GM19240 (cell line): ENCODE measurements at regions not wholly inside any gene's neighbourhood (a gene's known extent, or its start where the extent isn't known, plus 50 kb on each side); places are given as distances from the start of the nearest gene placed in this dataset.
"Not testable (repeated sequence)": the region's sequence is repeated elsewhere in the genome, so short reads cannot be mapped to it uniquely, and the experiment has no call there.

Experiments used
- DNase-seq: peaks from one replicate; pipeline ENCODE4 v3.0.0; 2011; ENCODE audit warnings: low spot score; ENCODE audit not compliant: insufficient read length

DNA sequence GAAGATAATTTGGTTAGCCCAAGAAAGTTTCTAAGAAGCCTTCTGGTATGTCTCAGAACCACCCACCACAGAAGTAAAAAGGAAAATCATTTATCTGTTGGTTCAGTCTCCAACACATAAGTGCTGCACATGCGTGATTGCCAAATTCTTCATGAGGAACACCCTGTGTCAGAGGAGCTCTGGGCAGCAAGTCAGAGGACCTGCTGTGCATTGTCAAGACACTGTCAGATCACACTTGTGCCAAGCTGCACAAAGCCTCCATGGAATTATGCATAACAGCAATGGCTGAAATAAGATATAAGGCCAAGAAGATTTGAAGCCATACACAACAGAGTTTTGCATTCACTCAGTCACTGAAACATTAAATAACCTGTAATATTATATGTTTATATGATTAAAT is 1304.7 kb upstream of the FLRT2 start:
- DNase-seq: no peak

DNA sequence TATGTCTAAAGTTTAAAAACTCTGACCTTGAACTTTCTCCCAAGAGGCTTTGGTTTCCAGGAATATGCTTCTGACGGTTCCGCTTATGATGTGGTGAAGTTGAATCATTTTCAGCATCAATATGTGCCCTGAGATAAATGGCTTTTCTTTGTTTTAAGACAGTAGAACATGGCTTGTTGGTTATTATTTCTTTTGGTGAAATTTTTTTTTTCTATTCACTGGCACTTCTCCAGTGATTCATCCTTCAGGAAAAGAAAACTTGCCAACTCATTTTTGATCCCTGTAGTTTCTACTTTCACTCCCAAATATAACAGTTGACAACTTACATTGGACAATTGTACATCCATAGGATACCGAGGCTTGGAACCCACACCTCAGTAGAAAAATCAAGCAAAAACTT is 1301.2 kb upstream of the FLRT2 start:
- DNase-seq: no peak

DNA sequence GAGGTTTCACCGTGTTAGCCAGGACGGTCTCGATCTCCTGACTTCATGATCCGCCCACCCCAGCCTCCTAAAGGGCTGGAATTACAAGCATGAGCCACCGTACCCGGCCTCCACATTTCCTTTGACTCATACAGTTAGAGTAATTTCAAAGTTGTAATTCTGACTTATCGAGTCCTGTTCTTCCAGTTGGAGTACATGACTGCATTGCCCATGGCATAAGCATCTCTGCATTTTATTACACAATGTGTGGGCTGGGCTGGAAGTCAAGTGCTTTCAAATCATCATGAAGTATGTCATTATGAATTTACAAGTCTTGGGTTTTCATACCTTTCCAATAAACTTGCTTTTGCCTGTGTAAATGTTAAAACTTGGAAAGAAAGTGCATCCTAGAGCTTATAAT is 1295.7 kb upstream of the FLRT2 start:
- DNase-seq: no peak

GRCh38 chr14:84236290-84236689 is 1293.7 kb upstream of the FLRT2 start:
- no peak for DNase-seq

DNA sequence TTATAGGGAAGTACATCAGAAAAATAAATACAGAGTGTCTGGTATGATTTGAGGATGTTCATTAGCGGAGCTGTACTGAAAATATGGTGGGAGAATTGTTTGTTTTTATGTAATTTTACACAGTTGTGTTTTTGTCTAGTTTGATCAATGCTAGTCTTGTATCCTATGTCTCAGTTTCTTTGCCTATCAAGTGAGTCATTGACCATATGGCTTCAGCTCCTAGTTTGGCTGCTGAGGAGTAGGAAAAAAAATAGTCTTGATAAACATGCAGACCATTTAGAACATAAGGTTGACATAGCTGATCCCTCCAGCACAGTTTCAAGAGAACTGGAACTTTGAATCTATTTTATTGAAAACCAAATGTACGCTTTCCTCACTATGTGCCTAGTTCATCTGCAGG is 1292.1 kb upstream of the FLRT2 start:
- DNase-seq: no peak

GRCh38 chr14:84247693-84248092 is 1282.3 kb upstream of the FLRT2 start:
- no peak for DNase-seq

- no peak for DNase-seq
These were observed 1279.1 kb upstream of the FLRT2 start for GRCh38 chr14:84250893-84251292.

- no peak for DNase-seq
These were observed 1278.4 kb upstream of the FLRT2 start for GRCh38 chr14:84251411-84252115.

DNA sequence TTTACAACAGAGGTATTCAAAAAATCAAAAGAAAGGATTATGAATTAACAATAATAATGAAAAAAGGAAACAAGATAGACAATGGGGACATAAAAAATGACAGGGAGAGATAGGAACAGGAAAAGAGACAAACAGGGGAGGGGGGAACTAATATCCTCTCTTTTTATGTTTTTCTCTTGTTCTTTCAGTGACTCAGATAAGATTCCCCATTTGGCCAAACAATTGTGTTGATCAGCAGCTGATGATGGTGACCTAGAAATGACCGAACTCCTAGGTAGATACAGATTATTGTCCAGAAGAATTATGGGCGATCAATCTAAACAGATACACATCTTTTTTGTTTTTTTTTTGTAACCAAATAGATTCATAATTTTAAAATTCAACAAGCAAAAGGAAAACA is 1277.2 kb upstream of the FLRT2 start:
- no peak for DNase-seq

DNA sequence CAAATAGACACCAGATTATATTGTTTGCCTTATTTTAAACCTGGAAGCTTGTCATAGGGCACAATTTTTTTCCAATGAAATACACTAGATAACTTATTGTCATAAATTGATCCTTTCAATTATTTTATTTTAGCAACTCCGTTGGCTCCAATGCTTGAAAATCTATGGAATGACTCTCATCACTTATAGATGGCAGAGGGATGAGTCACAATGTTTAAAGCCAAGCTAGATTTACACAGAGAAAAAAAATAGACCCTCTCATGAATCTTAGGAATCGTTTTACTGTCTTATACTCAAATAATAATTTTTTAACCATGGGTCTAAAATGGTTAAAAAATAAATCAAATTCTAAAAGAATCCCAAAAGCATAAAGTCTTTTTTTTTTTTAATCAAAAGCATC is 1276.6 kb upstream of the FLRT2 start:
- DNase-seq: no peak

DNA sequence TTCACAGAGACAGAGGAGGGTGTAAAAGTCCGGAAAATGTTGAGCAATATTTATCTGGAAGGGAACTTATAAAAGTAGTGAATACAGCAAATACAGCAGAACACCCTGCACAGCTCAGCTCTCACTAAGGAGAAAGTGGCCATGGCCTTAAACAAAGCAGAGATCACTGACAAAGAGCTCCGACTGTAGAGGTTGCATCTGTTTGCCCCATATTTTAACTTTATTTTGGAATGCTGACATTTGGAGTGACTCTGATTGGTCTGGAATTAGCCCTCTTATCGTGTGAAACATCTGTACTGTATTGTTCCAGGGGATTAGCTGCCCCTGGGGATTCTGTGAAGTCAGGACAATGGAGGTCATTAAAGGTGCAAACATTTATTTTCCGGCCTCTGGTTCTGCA is 1275.7 kb upstream of the FLRT2 start:
- DNase-seq: no peak

GRCh38 chr14:84262932-84263331 is 1267.0 kb upstream of the FLRT2 start:
- DNase-seq: no peak

GRCh38 chr14:84272290-84272721 is 1257.6 kb upstream of the FLRT2 start:
- DNase-seq: no peak

DNA sequence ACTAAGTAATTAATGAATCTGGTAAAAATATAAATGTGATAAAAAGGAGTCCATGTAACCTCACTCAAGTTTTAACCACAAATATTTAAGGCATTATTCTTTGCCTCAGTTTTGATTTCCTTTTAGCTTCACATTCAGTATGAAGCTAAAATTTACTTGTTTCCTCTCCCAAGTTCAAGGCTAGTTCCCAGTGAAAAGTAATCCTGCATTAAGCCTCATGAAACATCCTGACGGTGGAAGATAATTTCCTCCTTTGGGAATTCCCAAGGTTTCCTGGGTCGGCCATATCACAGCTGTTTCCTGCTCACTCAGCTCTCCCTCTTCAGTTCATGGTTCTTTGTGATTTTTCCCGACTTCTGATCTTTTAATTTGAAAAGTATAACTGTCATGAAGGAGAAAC is 1256.8 kb upstream of the FLRT2 start:
- no peak for DNase-seq

DNA sequence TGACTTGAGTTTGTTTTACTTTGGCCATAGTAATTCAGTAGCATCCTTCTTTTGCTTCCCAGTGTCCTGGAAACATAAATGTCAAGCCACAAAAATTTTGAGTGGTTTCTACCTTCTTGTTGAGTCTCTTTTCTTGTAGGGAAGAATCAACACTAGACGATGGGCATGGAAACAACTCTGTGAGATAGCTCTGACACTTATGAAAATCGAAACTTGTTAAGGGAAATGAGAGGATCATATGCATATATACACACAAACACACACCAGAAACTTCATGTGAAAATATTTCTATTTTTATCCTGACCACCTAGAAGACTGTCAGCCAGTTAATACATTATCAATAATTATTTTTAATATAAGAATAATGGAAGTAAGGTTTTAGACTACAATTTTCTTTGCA is 1247.3 kb upstream of the FLRT2 start:
- no peak for DNase-seq

GRCh38 chr14:84288781-84289180 is 1241.2 kb upstream of the FLRT2 start:
- no peak for DNase-seq

- no peak for DNase-seq
These were observed 1231.2 kb upstream of the FLRT2 start for GRCh38 chr14:84298663-84299195.

- DNase-seq: no peak
These were observed 1226.8 kb upstream of the FLRT2 start for GRCh38 chr14:84303140-84303539.

DNA sequence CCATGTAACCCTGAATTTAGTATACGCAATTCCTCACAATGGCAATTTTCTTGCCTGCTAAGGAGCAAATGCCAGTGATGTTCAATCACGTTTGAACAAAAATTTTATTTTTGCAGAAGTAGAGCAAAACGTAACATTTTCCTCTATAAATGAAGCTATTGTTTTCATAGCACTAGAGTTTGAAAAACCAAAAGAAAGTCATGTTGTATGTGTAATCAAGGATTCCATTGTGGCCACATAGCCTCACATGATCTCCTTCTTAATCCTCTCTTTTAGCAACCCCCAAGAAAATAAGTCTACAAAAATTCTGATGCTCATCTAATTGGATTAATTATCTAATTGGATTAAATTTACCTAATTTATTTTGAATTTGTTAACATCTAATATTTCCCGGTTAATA is 1217.4 kb upstream of the FLRT2 start:
- no peak for DNase-seq

DNA sequence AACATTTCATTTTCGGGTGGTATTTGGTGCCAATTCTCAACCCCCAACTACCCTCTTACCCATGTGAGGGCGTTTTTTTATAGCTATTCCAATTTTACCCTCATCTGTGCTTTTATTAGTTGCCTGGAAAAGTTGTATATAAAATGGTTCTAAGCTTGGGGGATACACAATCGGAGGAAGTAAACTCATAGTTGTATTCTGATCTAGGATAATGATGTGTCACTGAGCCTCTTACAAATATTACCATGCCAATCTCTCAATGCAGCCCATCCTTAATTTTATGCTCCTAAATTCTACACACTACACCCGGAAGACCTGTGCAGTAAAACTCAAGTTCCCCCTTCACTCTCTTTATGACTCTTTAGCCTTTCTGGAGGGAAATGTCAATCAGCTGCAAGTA is 1206.5 kb upstream of the FLRT2 start:
- no peak for DNase-seq

GRCh38 chr14:84323978-84324377 is 1206.0 kb upstream of the FLRT2 start:
- no peak for DNase-seq

DNA sequence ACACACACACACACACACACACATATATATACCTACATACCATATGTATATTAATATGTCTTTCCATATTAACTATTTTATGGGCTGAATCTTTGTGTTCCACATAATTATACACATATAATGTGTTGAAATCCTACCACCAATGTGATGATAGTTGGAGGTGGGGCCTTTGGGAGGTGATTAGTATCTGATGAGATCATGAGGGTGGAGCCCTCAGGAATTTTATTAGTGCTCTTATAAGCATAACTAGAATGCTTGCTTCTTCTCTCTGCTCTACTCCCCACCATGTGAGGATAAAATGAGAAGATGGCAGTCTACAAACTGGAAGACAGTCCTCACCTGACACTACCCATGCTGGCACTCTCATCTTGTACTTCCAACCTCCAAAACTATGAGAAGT is 1193.5 kb upstream of the FLRT2 start:
- no peak for DNase-seq

- DNase-seq: no peak
These were observed 1189.0 kb upstream of the FLRT2 start for GRCh38 chr14:84340938-84341337.

DNA sequence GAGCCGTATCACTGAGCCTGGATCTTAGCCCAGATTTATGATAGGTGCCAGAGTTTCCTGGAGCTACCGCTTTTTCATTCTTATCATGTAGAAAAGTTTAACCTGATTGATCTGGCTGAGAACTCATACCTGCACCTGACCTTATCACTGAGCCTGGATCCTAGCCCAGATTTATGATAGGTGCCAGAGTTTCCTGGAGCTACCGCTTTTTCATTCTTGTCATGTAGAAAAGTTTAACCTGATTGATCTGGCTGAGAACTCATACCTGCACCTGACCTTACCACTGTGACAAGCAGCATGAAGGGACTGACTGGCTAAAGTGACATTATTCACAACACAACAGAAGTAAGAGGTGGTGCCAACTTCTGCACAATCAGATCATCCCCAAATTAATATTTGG is 1188.1 kb upstream of the FLRT2 start:
- DNase-seq: not testable (repeated sequence)
